Sigmoid colon (tissue), 4 donors: ENCODE measurements at regions not wholly inside any gene's neighbourhood (a gene's known extent, or its start where the extent isn't known, plus 50 kb on each side); places are given as distances from the start of the nearest gene placed in this dataset.

ENCODE experiments used
- EP300 ChIP-seq, 4 donors: sonication (generic); formaldehyde crosslinking; IDR thresholded peaks; one replicate each; pipeline ENCODE4 v1.6.1; 2017; ENCODE audit warnings: antibody characterized with exemption in 4 of 4
- POLR2A ChIP-seq, 2 donors: fragments of 450-650 bp; IDR thresholded peaks; one replicate each; pipeline ENCODE4 v1.6.1; 2016; ENCODE audit warnings: antibody characterized with exemption in 2 of 2, mild to moderate bottlenecking in 2 of 2, moderate library complexity in 2 of 2
- TF ChIP-seq, protein P1 (sequence below), 4 experiments: fragments of 450-650 bp in 3 of 4; fragments of 200-600 bp in 1 of 4; IDR thresholded peaks; one replicate each; pipeline ENCODE4 v1.5.1; 2016 to 2019; ENCODE audit warnings: antibody characterized with exemption in 4 of 4, mild to moderate bottlenecking in 3 of 4, moderate library complexity in 2 of 4

DNA sequence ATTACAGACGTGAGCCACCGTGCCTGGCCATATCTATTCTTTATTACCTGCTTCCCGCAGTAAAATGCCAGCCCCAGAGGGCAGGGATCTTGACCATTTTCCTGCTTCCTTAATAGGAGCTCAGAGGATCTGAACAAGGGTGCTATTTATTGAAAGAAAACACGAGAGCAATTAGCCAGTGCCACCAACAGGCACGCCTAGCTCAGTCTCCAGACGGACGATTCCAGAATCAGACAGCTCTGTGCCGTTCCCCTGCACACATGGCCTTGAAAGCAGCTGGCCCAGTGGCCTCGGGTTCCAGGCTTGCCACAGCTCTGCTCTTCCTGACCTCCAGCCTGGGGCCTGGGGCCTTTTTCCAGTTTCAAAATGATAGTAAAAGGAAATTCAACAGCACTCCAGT lies 135.2 kb upstream of the RFLNA start:
- no peak for TF ChIP-seq POLR2A (IDR thresholded peaks at IDR 0.05)
- TF ChIP-seq, protein P1, sequence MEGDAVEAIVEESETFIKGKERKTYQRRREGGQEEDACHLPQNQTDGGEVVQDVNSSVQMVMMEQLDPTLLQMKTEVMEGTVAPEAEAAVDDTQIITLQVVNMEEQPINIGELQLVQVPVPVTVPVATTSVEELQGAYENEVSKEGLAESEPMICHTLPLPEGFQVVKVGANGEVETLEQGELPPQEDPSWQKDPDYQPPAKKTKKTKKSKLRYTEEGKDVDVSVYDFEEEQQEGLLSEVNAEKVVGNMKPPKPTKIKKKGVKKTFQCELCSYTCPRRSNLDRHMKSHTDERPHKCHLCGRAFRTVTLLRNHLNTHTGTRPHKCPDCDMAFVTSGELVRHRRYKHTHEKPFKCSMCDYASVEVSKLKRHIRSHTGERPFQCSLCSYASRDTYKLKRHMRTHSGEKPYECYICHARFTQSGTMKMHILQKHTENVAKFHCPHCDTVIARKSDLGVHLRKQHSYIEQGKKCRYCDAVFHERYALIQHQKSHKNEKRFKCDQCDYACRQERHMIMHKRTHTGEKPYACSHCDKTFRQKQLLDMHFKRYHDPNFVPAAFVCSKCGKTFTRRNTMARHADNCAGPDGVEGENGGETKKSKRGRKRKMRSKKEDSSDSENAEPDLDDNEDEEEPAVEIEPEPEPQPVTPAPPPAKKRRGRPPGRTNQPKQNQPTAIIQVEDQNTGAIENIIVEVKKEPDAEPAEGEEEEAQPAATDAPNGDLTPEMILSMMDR (IDR thresholded peaks at IDR 0.05) = no peak
- no peak for TF ChIP-seq EP300 (IDR thresholded peaks at IDR 0.05)
